ENCODE measurements at regions not wholly inside any gene's neighbourhood (a gene's known extent, or its start where the extent isn't known, plus 50 kb on each side); places are given as distances from the start of the nearest gene placed in this dataset.
"Not testable (repeated sequence)": the region's sequence is repeated elsewhere in the genome, so short reads cannot be mapped to it uniquely, and the experiment has no call there.

- peak; percentile 10 for DNase-seq
Observed at GRCh38 chr6:6986344-6986743, 121.4 kb upstream of the RREB1 start.

GRCh38 chr6:6987749-6988148 is 120.0 kb upstream of the RREB1 start:
- peak; percentile 44 for DNase-seq

- DNase-seq: not testable (repeated sequence)
Observed at GRCh38 chr6:6990059-6990458, 117.7 kb upstream of the RREB1 start.

GRCh38 chr6:6993503-6994237 is 114.1 kb upstream of the RREB1 start:
- DNase-seq: no peak

GRCh38 chr6:6994796-6995195 is 113.0 kb upstream of the RREB1 start:
- DNase-seq: no peak

GRCh38 chr6:6995328-6995727 is 112.4 kb upstream of the RREB1 start:
- DNase-seq: no peak

GRCh38 chr6:6996124-6996523 is 111.6 kb upstream of the RREB1 start:
- no peak for DNase-seq

GRCh38 chr6:6997263-6998193 is 110.2 kb upstream of the RREB1 start:
- no peak for DNase-seq

- DNase-seq: no peak
Observed at GRCh38 chr6:6998194-6998569, 109.6 kb upstream of the RREB1 start.

GRCh38 chr6:7000825-7001777 is 106.7 kb upstream of the RREB1 start:
- DNase-seq: no peak

- DNase-seq: no peak
Observed at GRCh38 chr6:7003041-7003440, 104.7 kb upstream of the RREB1 start.

- peak; percentile 55 for DNase-seq
Observed at GRCh38 chr6:7004581-7005297, 103.0 kb upstream of the RREB1 start.

- no peak for DNase-seq
Observed at GRCh38 chr6:7006515-7007191, 101.1 kb upstream of the RREB1 start.

GRCh38 chr6:7008451-7008988 is 99.2 kb upstream of the RREB1 start:
- no peak for DNase-seq

GRCh38 chr6:7016226-7016625 is 91.5 kb upstream of the RREB1 start:
- DNase-seq: peak; percentile 82

GRCh38 chr6:7021301-7021700 is 86.5 kb upstream of the RREB1 start:
- peak; percentile 71 for DNase-seq

- DNase-seq: no peak
Observed at GRCh38 chr6:7025861-7026260, 81.9 kb upstream of the RREB1 start.

GRCh38 chr6:7028963-7029362 is 78.8 kb upstream of the RREB1 start:
- DNase-seq: not testable (repeated sequence)

GRCh38 chr6:7030968-7031367 is 76.8 kb upstream of the RREB1 start:
- not testable (repeated sequence) for DNase-seq

GRCh38 chr6:7033202-7033601 is 74.6 kb upstream of the RREB1 start:
- peak; percentile 53 for DNase-seq

GRCh38 chr6:7034055-7034454 is 73.7 kb upstream of the RREB1 start:
- DNase-seq: no peak
